H1 (cell line): ENCODE measurements at regions not wholly inside any gene's neighbourhood (a gene's known extent, or its start where the extent isn't known, plus 50 kb on each side); places are given as distances from the start of the nearest gene placed in this dataset.

ENCODE experiments used
- ATF3 ChIP-seq: IDR thresholded peaks from 2 replicates; pipeline ENCODE4 v1.6.1; 2011; ENCODE audit warnings: low read depth, mild to moderate bottlenecking, low read length; ENCODE audit not compliant: insufficient read depth
- HDAC2 ChIP-seq, 2 experiments: fragments of 300-600 bp in 1 of 2; sonication (generic) in 1 of 2; IDR thresholded peaks; 2 replicates each; pipeline ENCODE4 v1.6.1; 2011 to 2012; ENCODE audit warnings: low read depth in 2 of 2, low read length in 2 of 2, mild to moderate bottlenecking in 2 of 2, moderate library complexity in 2 of 2, borderline replicate concordance in 1 of 2, inconsistent platforms in 1 of 2

- TF ChIP-seq HDAC2 (IDR thresholded peaks at IDR 0.05; ENCODE audit: borderline replicate concordance in 1 of 2, low read depth in 2 of 2, low read length in 2 of 2) (no peak), ATF3 (no peak)
These were observed 480.9 kb upstream of the CHST9 start for GRCh38 chr18:27666016-27666415.
